ENCODE measurements at regions not wholly inside any gene's neighbourhood (a gene's known extent, or its start where the extent isn't known, plus 50 kb on each side); places are given as distances from the start of the nearest gene placed in this dataset.

- Histone ChIP-seq H3K36me3 (ENCODE audit: insufficient read depth, low read length) (no peaks in the 10 kb centered on the region), H2AFZ (ENCODE audit: low read length) (no peak overlapping the region), H3K27me3 (ENCODE audit: insufficient read depth, low read length) (no peaks in the 10 kb centered on the region), H4K20me1 (ENCODE audit: insufficient read depth, low read length) (no peaks in the 10 kb centered on the region), H3K4me3 (ENCODE audit: low read depth, low read length, poor library complexity, severe bottlenecking) (no peak overlapping the region), H3K79me2 (ENCODE audit: insufficient read depth, low read length) (no peaks in the 10 kb centered on the region), H3K4me1 (ENCODE audit: insufficient read depth, low read length, severe bottlenecking) (no peaks in the 10 kb centered on the region), H3K9me2 (ENCODE audit: low read depth, low read length) (no peaks in the 10 kb centered on the region), H3K9ac (ENCODE audit: low read length) (no peak overlapping the region), H3K4me2 (ENCODE audit: low read length) (no peak overlapping the region), H3K9me3 (ENCODE audit: low read length) (no peaks in the 10 kb centered on the region), H3K27ac (ENCODE audit: low read depth, low read length, poor library complexity, severe bottlenecking) (no peak overlapping the region), H3F3A (ENCODE audit: insufficient read depth, low read length) (no peaks in the 10 kb centered on the region)
- TF ChIP-seq, protein P1, sequence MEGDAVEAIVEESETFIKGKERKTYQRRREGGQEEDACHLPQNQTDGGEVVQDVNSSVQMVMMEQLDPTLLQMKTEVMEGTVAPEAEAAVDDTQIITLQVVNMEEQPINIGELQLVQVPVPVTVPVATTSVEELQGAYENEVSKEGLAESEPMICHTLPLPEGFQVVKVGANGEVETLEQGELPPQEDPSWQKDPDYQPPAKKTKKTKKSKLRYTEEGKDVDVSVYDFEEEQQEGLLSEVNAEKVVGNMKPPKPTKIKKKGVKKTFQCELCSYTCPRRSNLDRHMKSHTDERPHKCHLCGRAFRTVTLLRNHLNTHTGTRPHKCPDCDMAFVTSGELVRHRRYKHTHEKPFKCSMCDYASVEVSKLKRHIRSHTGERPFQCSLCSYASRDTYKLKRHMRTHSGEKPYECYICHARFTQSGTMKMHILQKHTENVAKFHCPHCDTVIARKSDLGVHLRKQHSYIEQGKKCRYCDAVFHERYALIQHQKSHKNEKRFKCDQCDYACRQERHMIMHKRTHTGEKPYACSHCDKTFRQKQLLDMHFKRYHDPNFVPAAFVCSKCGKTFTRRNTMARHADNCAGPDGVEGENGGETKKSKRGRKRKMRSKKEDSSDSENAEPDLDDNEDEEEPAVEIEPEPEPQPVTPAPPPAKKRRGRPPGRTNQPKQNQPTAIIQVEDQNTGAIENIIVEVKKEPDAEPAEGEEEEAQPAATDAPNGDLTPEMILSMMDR (IDR thresholded peaks at IDR 0.05; ENCODE audit: low read length): no peak
- TF ChIP-seq EZH2 (IDR thresholded peaks at IDR 0.05; ENCODE audit: borderline replicate concordance, low read length): no peak
Measured at GRCh38 chr2:14967729-14968128, 335.2 kb downstream of the LRATD1 start.

GRCh38 chr2:14975381-14975780 is 342.9 kb downstream of the LRATD1 start:
- Histone ChIP-seq H3K79me2 (ENCODE audit: insufficient read depth, low read length) (no peaks in the 10 kb centered on the region), H4K20me1 (ENCODE audit: insufficient read depth, low read length) (no peaks in the 10 kb centered on the region), H3K36me3 (ENCODE audit: insufficient read depth, low read length) (no peaks in the 10 kb centered on the region), H3K4me1 (ENCODE audit: insufficient read depth, low read length, severe bottlenecking) (no peaks in the 10 kb centered on the region), H3K9ac (ENCODE audit: low read length) (no peak overlapping the region), H3K27me3 (ENCODE audit: insufficient read depth, low read length) (no peaks in the 10 kb centered on the region), H3F3A (ENCODE audit: insufficient read depth, low read length) (no peaks in the 10 kb centered on the region), H3K9me2 (ENCODE audit: low read depth, low read length) (no peaks in the 10 kb centered on the region), H3K4me3 (ENCODE audit: low read depth, low read length, poor library complexity, severe bottlenecking) (no peak overlapping the region), H2AFZ (ENCODE audit: low read length) (no peak overlapping the region), H3K9me3 (ENCODE audit: low read length) (no peaks in the 10 kb centered on the region), H3K4me2 (ENCODE audit: low read length) (no peak overlapping the region), H3K27ac (ENCODE audit: low read depth, low read length, poor library complexity, severe bottlenecking) (no peak overlapping the region)
- TF ChIP-seq, protein P1 (IDR thresholded peaks at IDR 0.05; ENCODE audit: low read length): no peak
- no peak for TF ChIP-seq EZH2 (IDR thresholded peaks at IDR 0.05; ENCODE audit: borderline replicate concordance, low read length)

GRCh38 chr2:14977021-14977420 is 344.5 kb downstream of the LRATD1 start:
- H3K27me3 ChIP-seq (ENCODE audit: insufficient read depth, low read length): no peaks in the 10 kb centered on the region
- no peak overlapping the region for H3K9ac ChIP-seq (ENCODE audit: low read length)
- H3K4me2 ChIP-seq (ENCODE audit: low read length): no peak overlapping the region
- H3K9me2 ChIP-seq (ENCODE audit: low read depth, low read length): no peaks in the 10 kb centered on the region
- no peaks in the 10 kb centered on the region for H3K79me2 ChIP-seq (ENCODE audit: insufficient read depth, low read length)
- H3K36me3 ChIP-seq (ENCODE audit: insufficient read depth, low read length): no peaks in the 10 kb centered on the region
- H3F3A ChIP-seq (ENCODE audit: insufficient read depth, low read length): no peaks in the 10 kb centered on the region
- no peaks in the 10 kb centered on the region for H4K20me1 ChIP-seq (ENCODE audit: insufficient read depth, low read length)
- H3K9me3 ChIP-seq (ENCODE audit: low read length): no peaks in the 10 kb centered on the region
- H3K27ac ChIP-seq (ENCODE audit: low read depth, low read length, poor library complexity, severe bottlenecking): no peak overlapping the region
- H3K4me3 ChIP-seq (ENCODE audit: low read depth, low read length, poor library complexity, severe bottlenecking): no peak overlapping the region
- no peak overlapping the region for H2AFZ ChIP-seq (ENCODE audit: low read length)
- TF ChIP-seq, protein P1 (IDR thresholded peaks at IDR 0.05; ENCODE audit: low read length): no peak
- TF ChIP-seq EZH2 (IDR thresholded peaks at IDR 0.05; ENCODE audit: borderline replicate concordance, low read length): no peak
- no peaks in the 10 kb centered on the region for H3K4me1 ChIP-seq (ENCODE audit: insufficient read depth, low read length, severe bottlenecking)

Measured in OCI-LY1 (cell line).